ENCODE measurements at regions not wholly inside any gene's neighbourhood (a gene's known extent, or its start where the extent isn't known, plus 50 kb on each side); places are given as distances from the start of the nearest gene placed in this dataset.

- TF ChIP-seq EZH2 (IDR thresholded peaks at IDR 0.05; ENCODE audit: low read depth) (no peak), CTCF (conservative IDR thresholded peaks at IDR 0.05) (no peak)
- Histone ChIP-seq H3K4me2 (no peak overlapping the region), H3K27me3 (ENCODE audit: insufficient read depth, low read depth) (no peaks in the 10 kb centered on the region), H3K9me3 (ENCODE audit: insufficient read depth, low read depth) (no peaks in the 10 kb centered on the region), H3K36me3 (ENCODE audit: low read depth) (no peaks in the 10 kb centered on the region), H4K20me1 (ENCODE audit: insufficient read depth) (no peaks in the 10 kb centered on the region), H3K27ac (no peak overlapping the region), H3K79me2 (ENCODE audit: low read depth) (no peaks in the 10 kb centered on the region), H2AFZ (no peak overlapping the region), H3K4me3 (no peak overlapping the region), H3K9me2 (ENCODE audit: insufficient read depth) (no peaks in the 10 kb centered on the region), H3K4me1 (replicated peaks; ENCODE audit: insufficient read depth) (no peaks in the 10 kb centered on the region), H3F3A (ENCODE audit: insufficient read depth, low read depth) (no peaks in the 10 kb centered on the region)
- CTCF ChIA-PET, result no interaction called here
- DNase-seq, result no peak
- BruUV-seq (replicated peaks), result no TSS peak
- POLR2A ChIA-PET (ENCODE audit: unreplicated experiment), result no interaction called here
- intact Hi-C loops (cut with micrococcal nuclease; ENCODE audit: unreplicated experiment), result no loop called here
Measured at GRCh38 chr6:49151957-49152356, 311.1 kb downstream of the MMUT start.

GRCh38 chr6:49151461-49151860 is 311.6 kb downstream of the MMUT start:
- no peaks in the 10 kb centered on the region for H3K9me2 ChIP-seq (ENCODE audit: insufficient read depth)
- no peaks in the 10 kb centered on the region for H3F3A ChIP-seq (ENCODE audit: insufficient read depth, low read depth)
- H3K27me3 ChIP-seq (ENCODE audit: insufficient read depth, low read depth), result no peaks in the 10 kb centered on the region
- H3K4me3 ChIP-seq, result no peak overlapping the region
- intact Hi-C loops (cut with micrococcal nuclease; ENCODE audit: unreplicated experiment), result no loop called here
- no peaks in the 10 kb centered on the region for H3K36me3 ChIP-seq (ENCODE audit: low read depth)
- TF ChIP-seq EZH2 (IDR thresholded peaks at IDR 0.05; ENCODE audit: low read depth) (no peak), CTCF (conservative IDR thresholded peaks at IDR 0.05) (no peak)
- H2AFZ ChIP-seq, result no peak overlapping the region
- H3K9me3 ChIP-seq (ENCODE audit: insufficient read depth, low read depth), result no peaks in the 10 kb centered on the region
- H3K4me2 ChIP-seq, result no peak overlapping the region
- no peak for DNase-seq
- BruUV-seq (replicated peaks), result no TSS peak
- CTCF ChIA-PET, result no interaction called here
- H3K27ac ChIP-seq, result no peak overlapping the region
- no peaks in the 10 kb centered on the region for H3K4me1 ChIP-seq (replicated peaks; ENCODE audit: insufficient read depth)
- no peaks in the 10 kb centered on the region for H3K79me2 ChIP-seq (ENCODE audit: low read depth)
- POLR2A ChIA-PET (ENCODE audit: unreplicated experiment), result no interaction called here
- H4K20me1 ChIP-seq (ENCODE audit: insufficient read depth), result no peaks in the 10 kb centered on the region

GRCh38 chr6:49151033-49151432 is 312.0 kb downstream of the MMUT start:
- CTCF ChIA-PET, result no interaction called here
- no peaks in the 10 kb centered on the region for H3K27me3 ChIP-seq (ENCODE audit: insufficient read depth, low read depth)
- no TSS peak for BruUV-seq (replicated peaks)
- intact Hi-C loops (cut with micrococcal nuclease; ENCODE audit: unreplicated experiment), result no loop called here
- POLR2A ChIA-PET (ENCODE audit: unreplicated experiment), result no interaction called here
- H3K9me2 ChIP-seq (ENCODE audit: insufficient read depth), result no peaks in the 10 kb centered on the region
- no peak overlapping the region for H3K4me2 ChIP-seq
- no peaks in the 10 kb centered on the region for H3K9me3 ChIP-seq (ENCODE audit: insufficient read depth, low read depth)
- H3F3A ChIP-seq (ENCODE audit: insufficient read depth, low read depth), result no peaks in the 10 kb centered on the region
- no peaks in the 10 kb centered on the region for H4K20me1 ChIP-seq (ENCODE audit: insufficient read depth)
- TF ChIP-seq EZH2 (IDR thresholded peaks at IDR 0.05; ENCODE audit: low read depth) (no peak), CTCF (conservative IDR thresholded peaks at IDR 0.05) (no peak)
- H2AFZ ChIP-seq, result no peak overlapping the region
- no peaks in the 10 kb centered on the region for H3K36me3 ChIP-seq (ENCODE audit: low read depth)
- no peaks in the 10 kb centered on the region for H3K4me1 ChIP-seq (replicated peaks; ENCODE audit: insufficient read depth)
- H3K4me3 ChIP-seq, result no peak overlapping the region
- H3K79me2 ChIP-seq (ENCODE audit: low read depth), result no peaks in the 10 kb centered on the region
- DNase-seq, result no peak
- no peak overlapping the region for H3K27ac ChIP-seq

Measured in PC-9 (cell line).